ENCODE measurements at regions not wholly inside any gene's neighbourhood (a gene's known extent, or its start where the extent isn't known, plus 50 kb on each side); places are given as distances from the start of the nearest gene placed in this dataset.

DNA sequence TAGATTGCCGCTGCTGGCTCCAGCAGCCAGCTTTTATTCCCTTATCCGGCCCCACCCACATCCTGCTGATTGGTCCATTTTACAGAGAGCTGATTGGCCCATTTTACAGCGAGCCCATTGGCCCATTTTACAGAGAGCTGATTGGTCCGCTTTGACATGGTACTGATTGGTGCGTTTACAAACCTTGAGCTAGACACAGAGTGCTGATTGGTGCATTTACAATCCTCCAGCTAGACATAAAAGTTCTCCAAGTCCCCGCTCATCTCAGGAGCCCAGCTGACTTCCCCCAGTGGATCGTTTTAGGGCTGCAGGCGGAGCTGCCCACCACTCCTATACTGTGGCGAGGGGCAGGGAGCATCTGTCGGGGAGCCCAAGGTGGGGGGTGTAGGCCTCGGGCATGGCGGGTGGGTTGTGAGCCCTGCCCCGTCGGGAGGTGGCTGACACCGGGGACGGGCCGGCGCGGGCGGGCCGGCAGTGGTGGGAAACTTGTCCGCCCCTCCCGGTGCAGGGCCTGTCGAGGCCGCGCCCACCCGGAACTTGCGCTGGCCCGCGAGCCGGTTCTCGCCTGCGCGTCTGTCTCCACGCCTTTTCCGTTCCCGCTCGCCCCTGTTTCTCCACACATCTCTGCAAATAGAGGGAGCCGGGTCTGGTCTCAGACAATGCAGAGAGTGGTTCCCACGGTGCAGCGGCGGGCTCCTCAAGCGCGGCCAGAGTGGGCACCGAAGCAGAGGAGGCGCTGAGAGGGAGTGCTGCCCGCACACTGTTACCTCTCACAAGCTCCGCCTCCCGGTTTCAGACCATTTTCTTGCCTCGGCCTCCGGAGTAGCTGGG is 86.1 kb upstream of the STMND1 start:
- peaks cover 2% of the 10 kb centered on the region; the same call in 1 of the 2 replicates for H3K9me3 ChIP-seq (ENCODE audit: control insufficient read depth, insufficient read depth, low read length)
- no peak overlapping the region for H3K4me3 ChIP-seq (ENCODE audit: insufficient read depth, low read depth, low read length)
- H3K4me1 ChIP-seq (ENCODE audit: control insufficient read depth, insufficient read depth, low read length) = peaks cover 18% of the 10 kb centered on the region
- no peak for ATAC-seq (ENCODE audit: low read depth)
- no peak overlapping the region for H3K23ac ChIP-seq (ENCODE audit: low read depth, low read length)
- H3K27ac ChIP-seq (ENCODE audit: insufficient read depth, low read length) = no peak overlapping the region
- no peak overlapping the region for H2AK5ac ChIP-seq (ENCODE audit: low read depth, low read length)
- POLR2A ChIA-PET (ENCODE audit: unreplicated experiment) = no interaction called here
- no peak overlapping the region for H2BK20ac ChIP-seq (ENCODE audit: low read depth, low read length)
- in situ Hi-C loops (cut with MboI; ENCODE audit: low sequenced_read_pairs) (no loop called here), intact Hi-C loops (cut with micrococcal nuclease) (no loop called here), dilution Hi-C loops (cut with HindIII; ENCODE audit: low sequenced_read_pairs, unreplicated experiment) (no loop called here)
- no peak overlapping the region for H3K4ac ChIP-seq (ENCODE audit: low read depth, low read length)
- no peak overlapping the region for H3K18ac ChIP-seq (ENCODE audit: low read depth, low read length)
- no peak overlapping the region for H3K14ac ChIP-seq (replicated peaks; ENCODE audit: low read depth, low read length)
- H3K27me3 ChIP-seq (ENCODE audit: control insufficient read depth, insufficient read depth, low read length) = no peaks in the 10 kb centered on the region
- peak overlapping the region; percentile 30; the same call in 1 of the 2 replicates for H2BK120ac ChIP-seq (ENCODE audit: low read depth, low read length)
- peaks cover 0 to 6% of the 10 kb centered on the region in 2 experiments; a peak in 1 of 4 replicates for H3K79me1 ChIP-seq (ENCODE audit: low read depth in 1 of 2, low read length in 2 of 2)
- H4K91ac ChIP-seq (ENCODE audit: insufficient read depth, low read depth, low read length) = no peak overlapping the region; the same call in 1 of the 2 replicates
- WGBS, 2 experiments (ENCODE audit: extremely low coverage in 2 of 2, insufficient read length in 1 of 2) = 70% methylated on average over 6 of the region's 51 CpGs; no CpG with 5 or more reads in 1 of the 2 experiments
- TF ChIP-seq CHD1 (IDR thresholded peaks at IDR 0.05; ENCODE audit: low read depth, low read length) (no peak), BHLHE40 (IDR thresholded peaks at IDR 0.05; ENCODE audit: low read depth, low read length) (no peak), RFX5 (IDR thresholded peaks at IDR 0.05; ENCODE audit: low read depth, low read length) (no peak), NFE2L2 (IDR thresholded peaks at IDR 0.05; ENCODE audit: low read depth, low read length) (no peak), FOS (IDR thresholded peaks at IDR 0.05; ENCODE audit: low read depth, low read length) (no peak), MXI1 (IDR thresholded peaks at IDR 0.05; ENCODE audit: borderline replicate concordance, low read depth, low read length) (no peak), MAFK (IDR thresholded peaks at IDR 0.05; ENCODE audit: low read depth, low read length) (no peak), RCOR1 (IDR thresholded peaks at IDR 0.05; ENCODE audit: insufficient replicate concordance, low read length) (no peak), RAD21 (IDR thresholded peaks at IDR 0.05; ENCODE audit: low read length) (no peak), POLR2A (IDR thresholded peaks at IDR 0.05; ENCODE audit: low read depth, low read length) (no peak)
- TF ChIP-seq, protein P1, sequence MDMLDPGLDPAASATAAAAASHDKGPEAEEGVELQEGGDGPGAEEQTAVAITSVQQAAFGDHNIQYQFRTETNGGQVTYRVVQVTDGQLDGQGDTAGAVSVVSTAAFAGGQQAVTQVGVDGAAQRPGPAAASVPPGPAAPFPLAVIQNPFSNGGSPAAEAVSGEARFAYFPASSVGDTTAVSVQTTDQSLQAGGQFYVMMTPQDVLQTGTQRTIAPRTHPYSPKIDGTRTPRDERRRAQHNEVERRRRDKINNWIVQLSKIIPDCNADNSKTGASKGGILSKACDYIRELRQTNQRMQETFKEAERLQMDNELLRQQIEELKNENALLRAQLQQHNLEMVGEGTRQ (IDR thresholded peaks at IDR 0.05; ENCODE audit: low read depth, low read length) = no peak
- no peaks in the 10 kb centered on the region for H3K36me3 ChIP-seq (ENCODE audit: control insufficient read depth, insufficient read depth, low read length)
- no peak overlapping the region for H3K56ac ChIP-seq (ENCODE audit: extremely low read depth, insufficient read depth, low read length)
- no TSS peak for BruUV-seq (replicated peaks)
- H3K4me2 ChIP-seq (ENCODE audit: low read depth, low read length) = no peak overlapping the region
- H4K5ac ChIP-seq (ENCODE audit: low read depth, low read length) = no peak overlapping the region
- no peak overlapping the region for H2BK15ac ChIP-seq (ENCODE audit: low read depth, low read length)
- H2BK5ac ChIP-seq (ENCODE audit: low read depth, low read length, poor library complexity, severe bottlenecking) = no peak overlapping the region
- peak overlapping the region; percentile 55 for H2AFZ ChIP-seq (replicated peaks; ENCODE audit: low read length, poor library complexity)
- H3K9ac ChIP-seq (ENCODE audit: low read depth, low read length) = no peak overlapping the region
- no peak overlapping the region for H4K8ac ChIP-seq (ENCODE audit: low read depth in 2 of 2, low read length in 2 of 2)
- H3K9me1 ChIP-seq (ENCODE audit: insufficient read depth, low read length) = peaks cover 20% of the 10 kb centered on the region
- no peaks in the 10 kb centered on the region for H4K20me1 ChIP-seq (ENCODE audit: insufficient read depth, low read length)
- H2AK9ac ChIP-seq (replicated peaks; ENCODE audit: low read depth, low read length, poor library complexity) = no peak overlapping the region
- DNase-seq = no peak
- CTCF ChIA-PET = no interaction called here
